Subcutaneous abdominal adipose tissue (tissue), 5 donors: ENCODE measurements at regions not wholly inside any gene's neighbourhood (a gene's known extent, or its start where the extent isn't known, plus 50 kb on each side); places are given as distances from the start of the nearest gene placed in this dataset.

Experiments used
- H3K27ac ChIP-seq: one replicate; pipeline ENCODE4 v1.7.0; 2013; ENCODE audit warnings: low read depth, mild to moderate bottlenecking, inconsistent platforms, low read length, moderate library complexity
- H3K27me3 ChIP-seq, 5 donors: one replicate each; pipeline ENCODE4 v1.7.0; 2013; ENCODE audit warnings: low read length in 5 of 5, inconsistent platforms in 1 of 5; ENCODE audit not compliant: control insufficient read depth in 5 of 5, insufficient read depth in 4 of 5
- H3K36me3 ChIP-seq, 5 donors: one replicate each; pipeline ENCODE4 v1.7.0; 2013; ENCODE audit warnings: low read length in 5 of 5; ENCODE audit not compliant: control insufficient read depth in 5 of 5, insufficient read depth in 5 of 5
- H3K4me1 ChIP-seq, 5 donors: one replicate each; pipeline ENCODE4 v1.7.0; 2013; ENCODE audit warnings: low read length in 5 of 5, mild to moderate bottlenecking in 3 of 5, moderate library complexity in 1 of 5; ENCODE audit not compliant: control insufficient read depth in 5 of 5, insufficient read depth in 5 of 5
- H3K4me3 ChIP-seq, 5 donors: one replicate each; pipeline ENCODE4 v1.7.0; 2013; ENCODE audit warnings: low read length in 5 of 5, low read depth in 1 of 5
- H3K9ac ChIP-seq, 5 donors: one replicate each; pipeline ENCODE4 v1.7.0; 2013; ENCODE audit warnings: low read length in 5 of 5, mild to moderate bottlenecking in 4 of 5, moderate library complexity in 3 of 5
- H3K9me3 ChIP-seq, 5 donors: one replicate each; pipeline ENCODE4 v1.7.0; 2013; ENCODE audit warnings: low read length in 5 of 5; ENCODE audit not compliant: control insufficient read depth in 5 of 5
- donor health status: healthy.
- donor health status: healthy.
- donor health status: healthy.
- donor health status: healthy.
- donor health status: healthy.

DNA sequence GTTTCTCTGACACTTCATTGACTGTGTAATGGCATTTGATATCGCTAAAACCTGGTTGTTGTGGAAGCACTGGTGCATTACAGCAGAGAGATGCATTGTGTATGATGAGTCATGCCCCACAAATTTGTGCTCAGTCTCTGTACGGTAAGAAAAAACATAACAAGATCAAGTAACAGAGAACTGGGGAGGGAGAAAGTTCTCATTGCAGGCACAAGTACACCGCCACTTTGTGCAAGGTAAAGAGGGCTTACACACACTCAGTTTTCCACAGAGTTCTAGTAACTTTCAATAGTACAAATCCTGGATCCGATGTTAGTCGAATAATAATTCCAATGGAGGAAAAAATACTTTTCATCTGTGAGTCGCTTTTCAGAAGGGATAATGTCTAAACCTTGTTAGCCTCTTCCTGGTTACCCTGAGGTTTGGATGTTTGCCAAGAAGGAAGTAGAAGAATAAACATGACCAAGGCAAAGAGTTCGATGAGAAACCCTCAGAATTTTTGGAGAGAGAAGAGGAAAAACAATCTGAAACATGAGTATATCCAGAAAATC lies 512.5 kb upstream of the SLIT2 start:
- H3K27me3 ChIP-seq: no peaks in the 10 kb centered on the region
- H3K9me3 ChIP-seq: peaks cover 0 to 2% (median 0%) of the 10 kb centered on the region in 5 donors
- H3K27ac ChIP-seq: no peak overlapping the region
- no peak overlapping the region for H3K4me3 ChIP-seq
- no peaks in the 10 kb centered on the region for H3K36me3 ChIP-seq
- peaks cover 0 to 4% (median 0%) of the 10 kb centered on the region in 5 donors for H3K4me1 ChIP-seq
- no peak overlapping the region for H3K9ac ChIP-seq

DNA sequence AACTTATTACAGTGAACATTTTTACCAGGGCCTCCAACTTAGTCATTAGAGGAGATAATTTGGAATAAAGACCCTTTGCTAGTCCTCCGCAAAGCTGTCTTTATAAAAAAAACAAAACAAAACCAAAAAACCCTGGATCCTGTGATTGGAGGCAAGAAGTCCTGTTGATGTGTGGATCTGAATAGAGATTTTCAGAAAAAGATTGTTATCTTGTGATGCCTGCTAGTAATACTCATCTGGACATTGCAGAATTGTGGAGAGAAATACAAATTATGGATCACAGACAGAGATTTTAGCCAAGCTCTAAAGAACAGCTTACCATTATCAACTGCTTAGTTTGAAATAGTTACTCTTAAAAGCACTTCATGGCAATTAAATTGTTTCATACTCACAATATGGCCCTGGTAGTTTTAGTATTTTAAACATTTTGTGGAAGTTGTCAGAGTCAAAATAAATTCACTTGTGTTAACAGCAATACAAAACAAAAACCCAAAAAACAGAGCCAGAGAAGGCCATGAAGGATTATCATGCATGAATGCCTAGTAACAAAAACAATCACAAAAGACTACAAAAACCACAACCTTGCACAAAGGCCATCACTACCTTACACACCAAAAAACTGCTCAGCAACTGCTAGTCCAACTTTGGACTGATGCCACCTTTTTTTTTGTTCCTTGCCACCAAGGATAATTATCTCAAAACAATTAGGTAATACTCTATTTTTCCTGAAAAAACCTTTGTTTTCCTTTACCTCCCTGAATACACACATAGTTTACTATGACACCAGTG lies 514.5 kb upstream of the SLIT2 start:
- Histone ChIP-seq H3K4me1 (peaks cover 0 to 4% (median 0%) of the 10 kb centered on the region in 5 donors), H3K27ac (no peak overlapping the region), H3K9ac (no peak overlapping the region), H3K27me3 (no peaks in the 10 kb centered on the region), H3K4me3 (no peak overlapping the region), H3K9me3 (peaks cover 0 to 3% (median 0%) of the 10 kb centered on the region in 5 donors), H3K36me3 (no peaks in the 10 kb centered on the region)

DNA sequence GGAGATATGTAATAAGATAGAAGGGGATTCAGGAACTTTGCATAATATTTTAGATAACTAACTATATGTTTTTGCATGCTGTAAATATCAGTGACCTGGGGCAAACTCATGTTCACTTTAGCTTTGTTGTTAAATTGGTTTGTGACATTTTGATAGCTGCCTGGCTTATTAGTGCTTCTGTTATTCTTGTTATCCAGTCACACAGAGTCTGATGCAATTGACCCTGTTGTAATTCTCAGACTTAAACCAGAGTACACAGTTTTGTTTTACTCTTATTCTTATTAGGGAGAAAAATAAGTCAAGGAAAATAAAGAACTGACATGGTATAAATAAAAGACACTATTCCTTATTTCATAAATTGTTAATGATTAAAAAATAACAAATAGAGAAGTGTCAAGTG lies 516.7 kb upstream of the SLIT2 start:
- no peak overlapping the region for H3K4me3 ChIP-seq
- no peak overlapping the region for H3K27ac ChIP-seq
- H3K9me3 ChIP-seq: peaks cover 0 to 3% (median 0%) of the 10 kb centered on the region in 5 donors

DNA sequence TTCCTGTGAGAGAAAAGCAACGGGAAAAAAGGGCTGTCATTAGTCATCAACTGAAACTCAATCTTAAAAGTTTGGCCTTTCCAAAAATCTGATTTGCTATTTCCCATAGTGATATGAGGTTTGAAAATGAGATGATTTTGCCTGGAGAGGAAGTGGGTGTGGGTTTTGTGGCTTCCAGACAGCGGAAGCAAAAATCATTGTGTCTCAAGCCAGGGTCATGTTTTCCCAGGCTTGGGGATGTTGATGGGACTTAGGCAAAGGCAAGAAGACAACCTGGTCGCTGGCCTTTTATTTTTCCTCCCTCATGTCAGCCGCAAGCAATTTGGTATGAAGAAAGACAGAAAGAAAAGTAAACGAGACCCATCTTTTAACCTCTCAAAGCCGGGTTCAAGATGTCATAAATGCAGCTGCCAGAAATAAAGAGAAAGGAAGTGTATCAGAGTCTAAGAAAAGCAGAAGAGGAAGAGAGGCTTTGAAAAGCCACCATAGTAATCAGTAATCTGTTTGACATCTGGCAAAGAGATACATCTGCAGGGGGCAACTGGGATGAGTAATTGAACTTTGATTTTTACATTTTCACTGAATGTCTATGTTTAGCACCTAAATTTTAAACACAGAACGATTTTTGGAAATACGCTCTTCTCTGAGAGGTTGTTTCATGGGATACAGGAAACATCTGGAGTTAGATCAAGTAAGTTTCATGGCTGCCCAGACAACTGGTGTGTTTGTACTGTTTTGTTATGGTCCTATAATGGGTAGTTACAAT lies 521.6 kb upstream of the SLIT2 start:
- Histone ChIP-seq H3K36me3 (no peaks in the 10 kb centered on the region), H3K9ac (no peak overlapping the region), H3K27ac (no peak overlapping the region), H3K4me3 (no peak overlapping the region), H3K27me3 (no peaks in the 10 kb centered on the region), H3K4me1 (no peaks in the 10 kb centered on the region), H3K9me3 (peaks cover 0 to 3% (median 0%) of the 10 kb centered on the region in 5 donors)

More for the DNA sequence above, 516.7 kb upstream of the SLIT2 start:
- H3K36me3 ChIP-seq: no peaks in the 10 kb centered on the region
- H3K4me1 ChIP-seq: no peaks in the 10 kb centered on the region
- no peaks in the 10 kb centered on the region for H3K27me3 ChIP-seq
- no peak overlapping the region for H3K9ac ChIP-seq

DNA sequence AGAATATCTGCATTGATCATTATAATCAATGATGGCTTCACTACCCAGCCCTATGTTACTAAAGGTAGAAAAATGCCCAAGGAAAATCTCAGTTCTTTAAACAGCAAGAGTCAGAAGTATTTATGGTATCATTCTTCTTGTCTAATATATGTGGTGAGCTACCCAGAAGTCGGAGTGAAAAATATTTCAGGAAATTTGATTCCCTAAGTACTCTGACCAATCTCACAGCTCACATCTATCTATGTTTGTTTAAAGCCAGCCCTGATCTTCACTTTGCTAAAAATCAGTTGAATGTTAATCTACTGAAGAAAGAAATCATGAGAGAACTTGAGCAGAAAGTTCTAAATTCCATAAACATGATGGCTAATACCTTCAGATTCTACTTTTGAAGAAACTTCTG lies 522.9 kb upstream of the SLIT2 start:
- no peaks in the 10 kb centered on the region for H3K36me3 ChIP-seq
- no peak overlapping the region for H3K4me3 ChIP-seq
- no peak overlapping the region for H3K9ac ChIP-seq
- H3K27me3 ChIP-seq: no peaks in the 10 kb centered on the region
- H3K9me3 ChIP-seq: no peaks in the 10 kb centered on the region
- no peak overlapping the region for H3K27ac ChIP-seq
- H3K4me1 ChIP-seq: no peaks in the 10 kb centered on the region

DNA sequence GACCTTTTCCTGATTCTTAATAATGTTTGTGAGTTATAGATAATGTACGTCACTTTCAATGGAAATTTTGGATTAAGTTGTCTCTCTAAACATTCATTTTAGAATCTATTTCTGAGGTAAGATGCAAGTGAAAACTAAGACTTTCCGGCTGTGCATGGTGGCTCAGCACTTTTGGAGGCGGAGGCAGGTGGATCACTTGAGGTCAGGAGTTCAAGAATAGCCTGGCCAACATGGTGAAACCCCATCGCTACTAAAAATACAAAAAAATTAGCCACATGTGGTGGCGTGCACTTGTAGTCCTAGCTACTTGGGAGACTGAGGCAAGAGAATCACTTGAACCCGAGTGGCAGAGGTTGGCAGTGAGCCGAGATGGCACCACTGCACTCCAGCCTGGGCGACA lies 524.6 kb upstream of the SLIT2 start:
- Histone ChIP-seq H3K9me3 (no peaks in the 10 kb centered on the region), H3K27ac (no peak overlapping the region), H3K27me3 (no peaks in the 10 kb centered on the region), H3K9ac (no peak overlapping the region), H3K36me3 (no peaks in the 10 kb centered on the region), H3K4me3 (no peak overlapping the region), H3K4me1 (no peaks in the 10 kb centered on the region)

DNA sequence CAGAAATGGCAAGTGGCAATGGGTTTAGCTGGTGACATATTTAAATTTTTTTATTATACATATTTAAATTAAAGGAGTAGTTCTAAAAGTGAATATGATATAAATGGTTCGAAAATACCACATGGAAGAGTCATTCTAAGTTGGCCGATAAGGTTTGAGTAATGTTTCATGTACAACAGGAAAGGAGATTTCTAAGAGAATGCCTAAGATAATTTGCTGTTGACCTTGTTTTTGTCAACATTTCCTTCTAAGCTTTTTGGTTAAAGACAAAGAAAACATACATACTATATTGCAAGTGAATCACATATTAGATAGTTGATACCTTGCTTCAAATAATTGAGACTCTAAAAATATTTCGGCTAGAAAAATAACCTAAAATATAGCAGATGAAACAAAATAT lies 526.6 kb upstream of the SLIT2 start:
- H3K27me3 ChIP-seq: no peaks in the 10 kb centered on the region

DNA sequence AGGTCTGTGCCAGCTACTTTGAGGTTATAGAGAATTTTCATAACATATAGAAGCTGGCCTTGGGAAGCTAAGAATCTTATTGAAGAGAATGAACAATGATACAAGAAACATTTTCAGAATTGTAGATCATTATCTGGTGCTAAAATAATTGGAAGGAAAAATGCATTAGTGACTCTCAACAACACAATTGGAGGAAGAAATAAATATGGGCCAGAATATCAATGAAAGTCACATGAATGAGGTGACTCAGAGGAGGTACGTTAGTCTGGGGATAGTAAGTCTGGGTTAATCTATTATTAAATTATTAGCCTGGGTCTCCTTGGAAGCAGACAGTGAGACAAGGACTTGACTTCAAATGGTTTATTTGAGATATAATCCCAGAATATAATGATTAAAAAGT lies 529.3 kb upstream of the SLIT2 start:
- Histone ChIP-seq H3K27me3 (no peaks in the 10 kb centered on the region), H3K27ac (no peak overlapping the region), H3K4me3 (no peak overlapping the region), H3K9ac (no peak overlapping the region), H3K4me1 (no peaks in the 10 kb centered on the region), H3K9me3 (no peaks in the 10 kb centered on the region), H3K36me3 (no peaks in the 10 kb centered on the region)

More for the DNA sequence above, 526.6 kb upstream of the SLIT2 start:
- H3K9me3 ChIP-seq: no peaks in the 10 kb centered on the region
- H3K4me3 ChIP-seq: no peak overlapping the region
- no peak overlapping the region for H3K27ac ChIP-seq
- H3K4me1 ChIP-seq: no peaks in the 10 kb centered on the region
- H3K9ac ChIP-seq: no peak overlapping the region
- H3K36me3 ChIP-seq: no peaks in the 10 kb centered on the region

DNA sequence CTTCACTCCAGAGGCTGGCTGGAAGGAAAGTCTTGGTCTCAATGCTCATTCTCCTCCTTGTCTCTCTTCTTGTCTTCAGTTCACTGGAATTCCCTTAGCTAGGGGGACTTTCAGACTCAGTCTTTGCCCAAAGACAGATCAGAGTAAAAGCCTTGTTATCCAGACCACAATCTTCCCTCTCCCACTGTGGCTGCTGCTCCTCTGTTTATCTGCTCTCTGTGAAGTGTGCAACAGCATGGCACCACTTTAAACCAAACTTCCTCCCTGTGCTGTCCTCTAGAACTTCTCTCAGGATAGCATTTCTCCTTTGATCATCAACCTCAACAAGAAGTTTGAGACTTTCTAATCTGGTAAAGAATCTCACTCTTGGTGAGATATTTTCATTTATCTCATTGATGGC lies 530.1 kb upstream of the SLIT2 start:
- H3K9ac ChIP-seq: no peak overlapping the region
- no peaks in the 10 kb centered on the region for H3K27me3 ChIP-seq
- no peaks in the 10 kb centered on the region for H3K9me3 ChIP-seq
- no peak overlapping the region for H3K27ac ChIP-seq
- no peaks in the 10 kb centered on the region for H3K4me1 ChIP-seq
- H3K4me3 ChIP-seq: no peak overlapping the region
- no peaks in the 10 kb centered on the region for H3K36me3 ChIP-seq

DNA sequence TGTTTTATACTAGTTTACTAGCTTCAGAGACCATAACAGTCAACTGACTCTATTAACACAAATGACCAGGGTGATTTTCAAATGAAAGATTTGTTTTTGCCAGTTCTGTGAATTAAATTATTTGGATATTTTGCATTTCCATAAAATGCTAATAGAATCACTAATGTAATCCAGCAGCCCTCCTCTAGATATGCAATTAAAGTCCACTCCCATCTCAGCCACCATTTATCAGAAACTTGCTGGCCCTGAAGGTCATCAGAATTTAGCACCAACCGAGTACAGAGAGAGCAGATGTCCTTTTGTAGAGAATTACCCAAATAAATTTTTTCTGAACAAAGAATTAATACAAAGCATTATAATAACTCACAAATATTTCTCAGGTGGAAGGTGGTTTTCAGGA lies 531.1 kb upstream of the SLIT2 start:
- no peaks in the 10 kb centered on the region for H3K36me3 ChIP-seq
- no peaks in the 10 kb centered on the region for H3K4me1 ChIP-seq
- H3K9me3 ChIP-seq: no peaks in the 10 kb centered on the region
- H3K27ac ChIP-seq: no peak overlapping the region
- H3K27me3 ChIP-seq: no peaks in the 10 kb centered on the region
- H3K4me3 ChIP-seq: no peak overlapping the region
- no peak overlapping the region for H3K9ac ChIP-seq
